ENCODE measurements at regions not wholly inside any gene's neighbourhood (a gene's known extent, or its start where the extent isn't known, plus 50 kb on each side); places are given as distances from the start of the nearest gene placed in this dataset.

DNA sequence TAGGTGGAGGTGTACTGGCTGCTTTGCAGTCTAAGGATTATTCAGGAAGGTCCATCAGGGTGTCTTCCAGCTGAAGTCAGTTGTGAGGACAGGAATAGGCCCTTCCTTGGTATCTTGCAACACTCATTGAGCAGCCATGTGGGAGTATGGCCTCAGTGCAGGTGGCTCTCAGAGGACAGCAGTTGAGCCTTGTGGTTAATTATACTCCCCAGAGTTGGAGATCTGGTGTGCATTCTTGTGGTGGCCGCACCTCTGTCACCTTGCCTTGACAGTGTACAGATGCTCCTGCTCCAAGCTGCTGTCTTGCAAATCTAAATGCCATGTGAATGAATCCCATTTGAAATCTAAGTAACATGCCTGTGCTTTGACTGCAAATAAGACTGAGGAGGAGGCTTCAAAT is 339.9 kb upstream of the BCHE start:
- DNase-seq = no peak

DNA sequence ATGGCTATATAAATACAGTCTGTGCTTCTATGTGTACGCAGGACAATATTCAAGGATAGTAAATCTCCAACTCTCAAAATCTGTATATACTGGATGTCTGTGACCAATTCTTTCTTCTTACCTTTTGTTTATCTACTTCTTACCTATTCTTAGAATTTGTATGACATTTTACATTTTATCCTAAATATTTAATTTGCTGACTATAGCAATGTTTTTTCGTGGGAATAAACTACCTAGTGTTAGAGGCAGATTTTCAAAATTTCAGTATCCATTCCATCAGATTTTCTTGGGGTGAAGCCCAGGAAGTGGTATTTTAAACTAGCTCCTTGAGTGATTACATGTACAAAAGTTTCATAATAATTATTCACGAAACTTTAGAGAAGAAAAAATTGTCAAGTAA is 334.5 kb upstream of the BCHE start:
- no peak for DNase-seq

GRCh38 chr3:166169681-166170080 is 332.5 kb upstream of the BCHE start:
- no peak for DNase-seq

DNA sequence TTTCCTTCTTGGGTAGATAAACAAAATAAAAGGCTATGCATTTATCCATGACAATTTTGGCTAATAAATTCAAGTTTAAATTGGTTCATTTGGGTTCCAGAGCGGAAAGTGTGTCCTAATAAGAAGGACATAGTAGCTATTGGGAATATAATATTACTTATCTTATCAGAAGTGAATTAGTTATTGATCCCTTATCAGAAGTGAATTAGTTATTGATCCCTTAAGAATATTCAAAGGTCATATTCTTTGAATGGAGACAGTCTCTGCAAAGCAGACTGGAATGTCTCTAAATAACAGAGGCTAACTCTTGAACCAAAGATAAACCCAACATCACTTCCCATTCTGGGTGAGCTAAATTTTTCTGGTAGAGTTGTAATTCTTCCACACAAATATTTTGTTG is 290.7 kb upstream of the BCHE start:
- DNase-seq = no peak

GRCh38 chr3:166125179-166125578 is 288.0 kb upstream of the BCHE start:
- no peak for DNase-seq

GRCh38 chr3:166123576-166123975 is 286.4 kb upstream of the BCHE start:
- no peak for DNase-seq

DNA sequence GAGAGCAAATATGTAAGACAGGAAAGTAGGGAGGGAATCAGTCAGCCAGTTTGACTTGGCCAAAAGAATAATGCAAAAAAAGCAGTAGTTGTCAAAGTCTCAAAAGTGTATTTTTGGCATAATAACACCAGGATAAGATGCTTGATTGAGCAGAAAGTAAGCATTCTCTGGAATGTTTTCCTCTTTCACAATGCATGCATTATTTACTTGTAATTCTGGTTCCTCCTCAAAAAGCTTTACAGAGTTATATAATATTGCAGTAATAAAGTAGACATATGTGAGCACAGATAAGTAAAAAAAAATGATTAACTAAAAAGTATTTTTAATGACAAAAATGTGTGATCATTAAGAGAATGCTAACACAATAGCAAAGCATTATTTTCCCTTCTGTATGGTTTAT is 285.9 kb upstream of the BCHE start:
- DNase-seq = no peak

DNA sequence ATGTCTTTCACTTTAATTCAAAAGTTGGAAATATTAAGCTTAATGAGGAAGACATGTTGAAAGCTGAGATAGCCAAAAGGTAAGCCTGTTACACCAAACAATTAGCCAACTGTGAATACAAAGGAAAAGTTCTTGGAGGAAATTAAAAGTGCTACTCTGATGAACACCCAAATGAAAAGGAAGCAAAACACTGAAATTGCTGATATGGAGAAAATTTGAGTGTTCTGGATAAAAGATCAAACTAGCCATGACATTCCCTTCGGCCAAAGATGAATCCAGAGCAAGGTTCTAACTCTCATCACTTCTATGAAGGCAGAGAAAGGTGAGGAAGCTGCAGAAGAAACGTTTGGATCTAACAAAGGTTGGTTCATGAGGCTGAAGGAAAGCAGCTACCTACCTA is 280.8 kb upstream of the BCHE start:
- no peak for DNase-seq

- no peak for DNase-seq
These were observed 277.2 kb upstream of the BCHE start for GRCh38 chr3:166114448-166114847.

GRCh38 chr3:166111562-166111961 is 274.3 kb upstream of the BCHE start:
- DNase-seq = no peak

DNA sequence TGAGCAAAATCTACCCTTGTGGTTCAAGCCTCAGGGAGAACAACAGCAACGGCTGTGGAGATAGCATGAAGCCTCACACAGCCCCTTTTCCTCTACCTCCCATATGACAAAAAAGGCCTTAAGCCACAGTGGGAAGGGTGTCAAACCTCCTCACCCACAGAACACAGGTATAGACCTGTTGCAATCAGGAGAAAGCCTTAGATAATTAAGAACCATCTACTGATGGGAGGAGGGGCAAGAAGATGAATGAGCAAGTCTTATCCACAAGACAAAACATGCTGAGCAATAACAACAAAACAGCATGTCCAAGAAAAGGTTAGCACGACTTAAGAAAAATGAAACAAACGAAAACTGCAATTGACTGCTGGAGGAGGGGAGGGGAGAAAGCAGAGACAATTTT is 272.9 kb upstream of the BCHE start:
- DNase-seq = no peak

- no peak for DNase-seq
These were observed 267.7 kb upstream of the BCHE start for GRCh38 chr3:166104938-166105337.

DNA sequence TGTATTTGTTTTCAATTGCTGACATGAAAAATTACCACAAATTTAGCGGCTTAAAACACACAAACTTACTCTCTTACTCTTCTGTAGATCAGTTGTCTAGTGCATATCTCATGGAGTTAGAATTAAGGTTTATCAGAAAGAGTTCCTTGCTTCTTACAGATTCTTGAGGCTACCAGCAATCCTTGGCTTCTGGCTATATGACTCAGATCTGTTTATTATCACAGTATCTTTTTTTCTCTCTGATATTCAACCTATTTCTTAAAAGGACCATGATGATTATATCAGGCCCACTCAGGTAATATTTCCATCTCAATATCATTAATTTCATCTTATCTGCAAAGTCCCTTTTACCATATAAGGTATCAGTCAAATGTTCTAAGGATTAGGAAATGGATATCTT is 263.5 kb upstream of the BCHE start:
- DNase-seq = no peak

- no peak for DNase-seq
These were observed 252.4 kb upstream of the BCHE start for GRCh38 chr3:166089575-166089974.

DNA sequence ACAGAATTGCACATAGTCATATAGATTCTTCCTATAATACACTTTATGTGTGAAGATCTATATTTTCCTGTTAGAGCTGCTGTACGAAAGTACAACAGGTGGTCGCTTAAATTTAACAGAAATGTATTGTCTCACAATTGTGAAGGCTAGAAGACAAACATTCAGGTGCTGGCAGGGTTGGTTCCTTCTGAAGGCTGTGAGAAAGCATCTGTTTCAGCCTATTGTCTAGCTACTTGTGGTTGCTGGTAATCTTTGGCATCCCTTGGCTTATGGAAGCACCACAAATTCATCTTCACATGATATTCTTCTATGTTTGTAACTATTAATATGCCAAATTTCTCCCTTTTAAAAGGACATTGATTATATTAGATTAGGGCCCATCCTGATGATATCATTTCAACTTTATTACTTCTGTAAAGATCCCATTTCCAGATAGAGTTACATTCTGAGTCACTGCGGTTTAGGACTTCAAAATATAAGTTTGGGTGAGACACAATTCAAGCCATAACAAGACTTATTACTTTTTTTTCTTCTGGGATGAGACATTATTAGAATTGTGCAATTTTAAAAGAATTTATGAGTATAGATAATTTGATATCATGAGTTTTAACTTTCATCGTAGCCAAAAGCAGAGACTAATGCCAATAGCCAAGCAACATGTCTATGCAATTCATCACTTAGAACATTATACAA is 248.1 kb upstream of the BCHE start:
- no peak for DNase-seq

- DNase-seq = no peak
These were observed 242.9 kb upstream of the BCHE start for GRCh38 chr3:166080096-166080495.

DNA sequence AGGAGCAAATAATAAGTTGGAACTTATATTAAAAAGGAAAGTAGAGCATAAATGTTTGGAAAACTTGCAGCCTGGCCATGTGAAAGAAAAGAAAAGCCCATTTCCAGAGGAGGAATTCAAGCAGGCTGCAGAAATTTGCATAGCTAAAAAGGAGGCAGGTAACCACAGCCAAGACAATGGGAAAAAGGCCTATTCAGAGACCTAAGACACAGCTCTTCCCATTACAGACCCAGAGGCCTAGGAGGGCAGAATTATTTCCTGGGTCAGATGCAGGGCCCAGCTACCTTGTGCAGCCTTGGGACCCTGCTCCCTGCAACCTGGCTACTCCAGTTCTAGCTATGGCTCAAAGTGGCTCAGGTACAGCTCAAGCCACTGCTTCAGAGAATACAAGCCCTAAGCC is 234.6 kb upstream of the BCHE start:
- DNase-seq = no peak

DNA sequence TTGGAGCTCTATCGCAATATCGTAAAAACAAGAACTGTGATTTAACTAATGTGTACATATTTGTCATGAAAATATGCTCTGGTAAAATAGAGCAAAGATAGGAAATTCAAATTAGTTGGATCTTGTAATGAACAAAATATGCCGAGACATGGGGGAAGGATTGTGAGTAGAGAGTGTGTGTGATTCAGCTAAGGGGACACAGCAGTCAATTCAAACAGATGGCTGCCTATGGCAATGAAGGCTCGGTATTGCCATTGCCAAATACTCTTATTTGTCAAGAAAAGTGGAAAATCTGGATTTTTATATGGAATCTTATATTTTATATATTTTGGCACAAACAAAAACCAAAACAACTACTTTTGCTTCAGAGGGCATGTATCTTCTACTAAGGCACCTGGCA is 227.3 kb upstream of the BCHE start:
- DNase-seq = no peak

DNA sequence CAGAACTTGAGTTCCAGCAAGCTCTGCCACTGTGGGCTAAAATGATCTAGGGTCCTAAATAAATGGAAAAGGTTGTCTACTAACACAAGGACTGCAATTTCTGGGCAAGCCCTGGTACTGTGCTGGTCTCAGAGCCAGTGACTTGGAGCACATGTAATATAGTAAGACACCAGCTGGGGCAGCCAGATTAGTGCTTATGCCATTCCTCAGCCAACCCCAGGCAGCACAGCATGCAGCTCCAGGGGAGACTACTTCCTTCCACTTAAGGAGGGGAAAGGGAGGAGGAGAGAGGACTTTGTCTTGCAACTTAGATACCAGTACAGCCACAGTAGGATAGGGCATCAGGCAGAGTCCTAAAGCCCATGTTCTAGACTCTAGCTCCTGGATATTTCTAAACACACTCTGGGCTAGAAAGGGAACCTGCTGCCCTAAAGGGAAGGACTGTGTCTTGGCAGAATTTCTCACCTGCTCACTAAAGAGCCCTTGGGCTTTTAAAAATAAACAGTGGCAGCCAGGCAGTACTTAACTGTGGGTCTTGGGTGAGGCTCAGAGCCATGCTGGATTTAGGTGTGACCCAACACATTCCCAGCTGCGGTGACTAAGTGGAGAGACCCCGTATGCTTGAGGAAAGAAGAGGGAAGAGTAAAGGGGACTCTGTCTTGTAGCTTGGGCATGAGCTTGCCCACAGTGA is 223.7 kb upstream of the BCHE start:
- DNase-seq = no peak

GRCh38 chr3:166052440-166052839 is 215.2 kb upstream of the BCHE start:
- no peak for DNase-seq

DNA sequence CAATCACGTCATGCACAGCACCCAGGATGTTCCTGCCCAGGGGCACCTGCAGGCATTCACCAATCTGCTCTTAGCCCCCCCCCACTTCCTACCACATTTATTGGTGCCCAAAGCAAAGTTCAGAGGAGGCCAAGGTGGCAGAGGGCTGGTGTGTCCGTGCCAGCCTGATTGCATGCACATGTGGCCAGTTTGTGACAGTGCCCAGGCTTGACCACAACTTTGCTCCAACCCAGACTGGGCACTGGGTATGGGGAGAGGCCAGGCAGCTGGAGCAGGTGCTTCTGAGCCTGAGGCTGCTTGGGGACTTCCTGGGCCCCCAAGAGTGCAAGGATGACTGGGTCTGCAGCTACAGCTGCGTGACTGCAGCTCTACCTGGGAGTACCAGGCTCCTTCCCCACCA is 192.3 kb upstream of the BCHE start:
- no peak for DNase-seq

- peak; percentile 40 for DNase-seq
These were observed 176.0 kb upstream of the BCHE start for GRCh38 chr3:166013073-166013679.

GRCh38 chr3:166011771-166012170 is 174.5 kb upstream of the BCHE start:
- DNase-seq = no peak

GRCh38 chr3:166005126-166005525 is 167.9 kb upstream of the BCHE start:
- DNase-seq = no peak

DNA sequence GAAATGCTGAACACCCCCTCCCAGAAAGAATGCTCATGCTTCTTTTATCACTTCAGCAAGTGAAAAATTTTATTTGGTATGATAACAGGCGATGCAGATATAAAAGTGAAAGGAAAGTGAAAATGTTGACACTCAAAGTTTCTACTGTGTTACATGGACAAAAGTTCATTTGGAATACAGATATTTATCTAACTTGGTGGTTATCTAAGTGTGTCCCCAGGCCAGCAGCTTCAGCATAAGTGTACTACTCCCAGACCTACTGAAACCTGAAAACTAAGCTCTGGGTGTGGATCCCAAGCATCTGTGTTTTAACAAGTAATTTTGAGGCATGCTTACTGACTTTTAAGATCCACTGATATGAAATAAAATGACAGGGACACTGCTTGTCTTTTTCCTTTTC is 157.1 kb upstream of the BCHE start:
- no peak for DNase-seq

Measured in NCI-H510A treated with DMSO at 0.1 percent for 48 hours (cell line).